ENCODE measurements at regions not wholly inside any gene's neighbourhood (a gene's known extent, or its start where the extent isn't known, plus 50 kb on each side); places are given as distances from the start of the nearest gene placed in this dataset.
"Not testable (repeated sequence)": the region's sequence is repeated elsewhere in the genome, so short reads cannot be mapped to it uniquely, and the experiment has no call there.

DNA sequence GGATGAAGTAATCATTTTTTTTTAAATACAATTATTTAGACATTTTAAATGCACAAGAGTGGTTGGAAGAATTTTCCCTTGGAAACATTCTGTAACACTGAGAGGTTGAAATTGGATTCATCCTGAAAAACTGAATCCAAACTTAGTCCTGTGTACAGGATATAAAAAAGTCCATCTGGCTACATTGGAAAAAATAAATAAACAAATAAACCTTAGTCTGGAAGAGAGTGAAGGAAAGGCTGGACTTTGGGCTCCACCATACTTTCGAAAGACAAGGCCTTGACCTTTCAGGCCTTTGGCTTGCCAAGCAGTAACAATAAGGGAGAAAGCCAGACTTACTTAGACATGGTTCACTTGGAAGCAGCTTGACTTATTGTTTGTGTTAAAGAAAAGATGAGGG lies 664.3 kb downstream of the TENT5A start:
- DNase-seq = no peak

GRCh38 chr6:81086991-81087390 lies 665.5 kb downstream of the TENT5A start:
- no peak for DNase-seq

DNA sequence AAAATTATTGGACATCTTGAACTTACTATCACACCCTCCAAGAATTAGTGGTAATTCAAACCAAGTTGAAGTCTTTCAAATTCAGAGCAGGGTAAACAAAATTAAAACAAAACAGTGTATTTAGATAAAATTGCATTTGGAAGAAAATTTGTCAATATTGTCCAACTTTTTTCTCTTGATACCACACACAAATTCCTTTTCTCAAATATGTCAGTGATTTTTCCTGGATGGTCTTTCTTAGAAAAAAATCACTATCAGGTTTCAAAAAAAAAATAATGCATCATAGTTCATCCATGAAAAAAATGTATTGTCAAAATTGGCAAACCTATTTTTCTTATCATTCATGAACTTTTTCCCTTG lies 667.1 kb downstream of the TENT5A start:
- no peak for DNase-seq

DNA sequence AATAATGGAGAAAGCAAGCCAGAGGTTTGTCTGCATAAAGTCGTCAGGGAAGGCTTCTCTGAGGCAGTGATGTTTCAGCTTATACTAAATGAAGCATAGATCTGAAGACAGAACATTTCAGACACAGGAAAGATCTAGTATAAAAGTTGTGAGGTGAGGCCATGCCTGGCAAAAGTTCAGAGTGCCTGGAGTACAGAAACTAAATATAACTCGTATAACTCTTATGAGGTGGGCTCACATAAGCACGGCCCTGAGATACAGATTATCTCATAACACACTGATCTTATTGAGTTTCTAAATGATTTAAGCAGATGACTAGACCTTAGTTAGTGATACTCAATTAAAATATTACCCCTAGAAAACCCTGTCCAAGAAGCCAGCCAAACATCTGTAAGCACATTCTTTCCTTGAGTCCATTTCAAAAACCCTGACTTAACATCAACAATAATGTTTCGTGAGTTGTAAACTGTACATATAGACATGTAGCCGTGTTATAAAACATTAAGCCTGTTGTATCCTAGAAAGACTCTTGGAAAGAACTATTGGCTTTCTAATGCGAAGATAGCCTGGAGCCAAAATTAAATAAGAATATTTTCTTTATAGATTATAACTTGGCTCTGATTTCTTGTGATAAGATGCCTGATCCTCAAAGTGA lies 667.6 kb downstream of the TENT5A start:
- no peak for DNase-seq

GRCh38 chr6:81075974-81076373 lies 676.5 kb downstream of the TENT5A start:
- no peak for DNase-seq

GRCh38 chr6:81073318-81073717 lies 679.2 kb downstream of the TENT5A start:
- DNase-seq = no peak

DNA sequence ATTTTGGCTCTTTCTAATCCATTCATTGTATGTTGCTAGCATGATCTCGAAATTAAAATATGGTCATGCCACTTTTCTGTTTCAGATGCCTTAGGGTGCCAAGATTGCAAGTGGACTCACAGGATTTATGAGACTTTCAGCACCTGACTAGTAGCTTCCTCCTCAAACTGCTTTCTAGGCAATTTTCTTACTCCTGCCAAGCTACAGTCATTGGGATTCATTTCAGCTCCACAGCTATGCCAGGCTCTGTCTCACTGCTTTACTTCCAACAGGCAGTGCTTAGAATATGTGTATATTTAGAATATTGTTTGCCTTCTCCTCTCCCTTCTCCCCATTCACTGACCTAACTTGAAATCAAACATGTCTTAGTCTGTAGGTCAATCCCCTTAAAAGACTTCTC lies 681.4 kb downstream of the TENT5A start:
- no peak for DNase-seq

- DNase-seq = no peak
These were observed 685.4 kb downstream of the TENT5A start for GRCh38 chr6:81067057-81067456.

DNA sequence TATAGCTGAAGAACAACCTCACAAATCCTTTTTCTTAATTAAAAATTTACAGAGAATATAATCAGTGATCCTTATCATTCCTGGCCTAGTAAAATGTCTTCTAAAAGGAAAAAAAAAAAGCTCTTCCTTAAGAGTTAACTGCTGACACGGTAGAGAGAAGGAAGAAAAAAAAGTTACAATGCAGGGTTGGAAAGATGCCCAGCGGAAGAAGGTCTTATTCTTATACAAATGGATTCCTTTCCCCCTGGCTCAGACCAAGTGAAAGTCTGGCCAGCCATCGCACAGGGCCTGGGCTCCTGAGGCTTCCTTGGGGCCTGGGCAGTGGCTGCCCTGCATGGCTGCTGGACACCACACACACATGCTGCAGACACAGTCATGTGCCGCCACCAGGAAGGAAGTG lies 688.6 kb downstream of the TENT5A start:
- no peak for DNase-seq

DNA sequence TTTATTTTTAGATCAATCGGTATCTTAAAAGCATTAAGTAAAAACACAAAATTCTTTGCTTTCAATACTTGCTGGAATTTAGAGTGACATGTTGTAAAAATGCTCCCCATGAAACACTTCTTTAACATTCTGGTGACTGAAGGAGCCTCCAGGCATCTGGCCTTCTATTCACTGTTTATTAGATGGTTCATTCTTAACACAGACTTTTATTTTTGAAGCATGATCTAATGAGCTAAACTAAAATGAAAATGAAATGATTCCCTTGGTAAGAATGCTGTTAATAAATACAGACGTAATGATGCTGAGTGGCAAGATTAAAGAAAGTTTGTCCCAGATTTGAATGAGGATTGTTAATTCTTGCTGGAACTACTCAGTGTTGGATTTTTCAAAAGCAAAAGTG lies 698.4 kb downstream of the TENT5A start:
- DNase-seq = no peak

- no peak for DNase-seq
These were observed 700.5 kb downstream of the TENT5A start for GRCh38 chr6:81051952-81052351.

DNA sequence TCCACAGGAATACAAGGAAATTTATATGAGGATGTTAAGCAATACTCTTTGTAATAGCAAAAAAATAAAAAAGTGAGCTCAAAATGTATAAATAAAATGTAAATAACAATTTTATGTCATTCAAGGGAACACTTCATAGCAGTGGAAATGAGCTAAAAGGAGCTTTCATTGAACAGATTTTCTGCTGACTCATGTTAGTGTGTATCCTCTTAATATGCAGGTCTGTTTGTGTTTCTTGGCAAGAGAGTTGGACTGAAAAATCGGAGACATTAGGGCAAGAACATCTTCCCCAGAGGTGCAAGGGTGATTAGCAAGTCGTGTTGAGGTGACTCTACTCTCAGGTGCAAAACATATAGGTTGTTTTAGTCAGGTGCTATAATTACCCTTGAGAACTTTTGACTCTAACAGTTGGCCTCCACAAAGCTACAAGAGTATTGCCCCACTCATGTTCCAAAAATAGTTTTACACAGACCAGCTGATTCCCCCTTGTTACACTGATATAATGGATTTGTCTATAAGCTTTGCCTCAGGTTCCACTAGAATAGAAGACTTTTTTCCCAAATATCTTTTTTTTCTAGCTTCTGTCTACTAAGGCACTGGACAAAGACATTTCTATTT lies 702.9 kb downstream of the TENT5A start:
- DNase-seq = no peak

DNA sequence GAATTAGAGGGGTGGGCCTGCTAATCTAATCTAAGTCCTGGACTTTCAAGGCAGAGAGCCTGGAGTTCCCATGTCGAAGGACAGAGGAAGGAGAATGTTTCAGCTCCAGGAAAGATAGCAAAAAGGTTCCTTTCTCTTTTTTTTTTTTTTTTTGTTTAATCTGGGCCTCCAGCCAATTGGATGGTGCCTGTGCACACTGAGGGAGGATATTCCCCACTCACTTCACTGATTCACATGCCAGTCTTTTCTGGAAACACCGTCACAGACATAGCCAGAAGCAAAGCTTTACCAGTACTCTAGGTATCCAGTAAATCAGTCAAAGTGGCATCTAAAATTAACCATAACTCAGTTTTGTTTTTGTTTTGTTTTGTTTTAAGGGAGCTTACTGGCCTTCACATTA lies 721.1 kb downstream of the TENT5A start:
- no peak for DNase-seq

- no peak for DNase-seq
These were observed 726.4 kb downstream of the TENT5A start for GRCh38 chr6:81026041-81026553.

DNA sequence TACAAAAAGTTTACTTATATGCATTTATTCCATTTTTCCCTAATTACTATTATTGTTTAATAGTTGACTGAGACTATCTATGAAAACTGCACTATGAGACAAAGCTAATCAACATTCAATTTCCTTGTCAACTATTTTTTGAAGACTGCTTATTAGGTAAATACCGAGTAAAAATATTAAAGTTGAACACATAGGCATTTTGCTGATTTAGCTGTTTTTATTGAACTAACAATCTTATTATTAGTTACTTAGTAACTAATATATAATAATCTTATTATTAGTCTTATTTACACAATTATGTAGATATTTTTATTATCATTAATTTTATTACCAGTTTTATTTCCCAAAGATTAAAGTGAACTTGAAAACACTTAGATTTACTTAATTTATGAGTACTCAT lies 728.8 kb downstream of the TENT5A start:
- DNase-seq = no peak

- no peak for DNase-seq
These were observed 729.4 kb downstream of the TENT5A start for GRCh38 chr6:81023007-81023582.

DNA sequence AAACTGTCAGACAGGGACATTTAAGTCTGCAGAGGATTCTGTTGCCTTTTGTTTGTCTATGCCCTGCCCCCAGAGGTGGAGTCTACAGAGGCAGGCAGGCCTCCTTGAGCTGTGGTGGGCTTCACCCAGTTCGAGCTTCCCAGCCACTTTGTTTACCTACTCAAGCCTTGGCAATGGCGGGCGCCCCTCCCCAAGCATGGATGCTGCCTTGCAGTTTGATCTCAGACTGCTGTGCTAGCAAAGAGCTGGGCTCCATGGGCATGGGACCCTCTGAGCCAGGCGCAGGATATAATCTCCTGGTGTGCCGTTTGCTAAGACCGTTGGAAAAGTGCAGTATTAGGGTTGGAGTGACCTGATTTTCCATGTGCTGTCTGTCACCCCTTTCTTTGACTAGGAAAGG lies 734.9 kb downstream of the TENT5A start:
- not testable (repeated sequence) for DNase-seq

DNA sequence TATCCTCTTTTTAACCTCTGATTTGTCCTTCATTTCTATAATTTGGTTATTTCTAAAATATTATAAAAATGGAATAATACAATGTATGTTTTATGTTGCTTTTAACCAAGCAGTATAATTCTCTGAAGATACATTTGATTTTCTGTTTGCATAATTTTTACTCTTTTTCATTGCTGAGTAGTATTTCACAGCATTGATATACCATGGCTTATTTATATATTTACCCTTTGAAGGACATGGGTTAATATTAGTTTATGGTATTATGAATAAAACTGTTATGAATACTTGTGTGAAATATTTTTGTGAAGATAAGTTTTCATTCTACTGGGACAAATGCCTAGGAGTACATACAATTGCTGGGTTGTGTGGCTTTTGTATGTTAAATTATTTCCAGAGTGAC lies 748.6 kb downstream of the TENT5A start:
- no peak for DNase-seq

DNA sequence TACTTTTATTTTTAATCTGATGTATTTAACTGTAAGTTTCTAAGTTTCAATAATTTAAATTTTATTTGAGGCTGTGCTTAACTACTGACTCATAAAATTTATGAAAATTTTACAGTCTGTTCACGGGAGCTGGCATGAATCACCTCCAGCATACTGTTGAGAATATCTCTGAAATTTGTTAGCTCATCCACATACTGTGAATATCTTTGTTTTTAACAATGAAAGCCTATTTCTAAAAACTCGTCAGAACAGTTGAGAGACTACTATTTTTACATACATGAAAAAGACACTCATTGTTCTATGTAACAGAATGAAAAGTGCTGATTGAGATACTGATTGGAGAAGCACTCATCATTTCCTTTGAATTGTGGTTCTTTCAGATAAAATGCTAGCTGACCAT lies 749.3 kb downstream of the TENT5A start:
- DNase-seq = no peak

DNA sequence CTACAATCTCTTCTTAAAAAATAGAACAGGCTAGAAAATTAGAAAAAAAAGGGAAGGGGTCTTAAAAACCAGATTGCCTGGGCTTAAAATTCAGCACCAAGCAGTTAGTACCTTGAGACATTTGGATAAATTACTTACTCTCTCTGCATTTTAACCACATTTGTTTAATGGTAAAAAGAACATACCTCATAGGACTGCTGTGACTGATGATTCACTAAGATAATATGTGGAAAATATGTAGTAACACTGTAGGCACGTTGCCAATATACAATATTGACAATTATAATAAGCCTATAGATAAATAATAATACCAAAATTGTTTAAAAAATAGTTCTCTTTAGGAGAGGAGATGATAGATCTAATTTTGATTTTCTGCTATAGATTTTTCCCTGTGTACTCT lies 750.4 kb downstream of the TENT5A start:
- DNase-seq = no peak

GRCh38 chr6:80991316-80991715 lies 761.2 kb downstream of the TENT5A start:
- DNase-seq = no peak

- DNase-seq = no peak
These were observed 763.6 kb downstream of the TENT5A start for GRCh38 chr6:80988892-80989291.

DNA sequence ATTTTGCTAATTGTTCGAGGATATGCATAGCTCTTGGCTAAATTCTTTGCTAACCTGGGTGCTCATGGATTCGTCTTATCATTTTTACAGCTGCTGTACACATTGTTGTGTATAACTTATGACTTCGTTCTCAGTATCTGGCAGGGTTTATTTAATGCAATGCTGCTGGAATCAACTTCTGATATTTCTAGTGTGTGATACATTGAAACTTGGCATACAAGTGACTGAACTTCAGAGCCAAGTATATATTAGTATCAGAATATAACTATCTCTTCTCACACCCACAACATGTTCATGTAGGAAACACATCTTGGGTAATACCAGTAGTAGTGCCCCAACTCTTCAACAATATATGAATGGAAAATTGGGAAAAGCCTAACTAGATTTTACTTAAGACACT lies 764.2 kb downstream of the TENT5A start:
- DNase-seq = no peak

- not testable (repeated sequence) for DNase-seq
These were observed 771.3 kb downstream of the TENT5A start for GRCh38 chr6:80981226-80981625.

GRCh38 chr6:80976336-80976735 lies 776.1 kb downstream of the TENT5A start:
- no peak for DNase-seq
